ENCODE measurements at regions not wholly inside any gene's neighbourhood (a gene's known extent, or its start where the extent isn't known, plus 50 kb on each side); places are given as distances from the start of the nearest gene placed in this dataset.
"Not testable (repeated sequence)": the region's sequence is repeated elsewhere in the genome, so short reads cannot be mapped to it uniquely, and the experiment has no call there.

DNA sequence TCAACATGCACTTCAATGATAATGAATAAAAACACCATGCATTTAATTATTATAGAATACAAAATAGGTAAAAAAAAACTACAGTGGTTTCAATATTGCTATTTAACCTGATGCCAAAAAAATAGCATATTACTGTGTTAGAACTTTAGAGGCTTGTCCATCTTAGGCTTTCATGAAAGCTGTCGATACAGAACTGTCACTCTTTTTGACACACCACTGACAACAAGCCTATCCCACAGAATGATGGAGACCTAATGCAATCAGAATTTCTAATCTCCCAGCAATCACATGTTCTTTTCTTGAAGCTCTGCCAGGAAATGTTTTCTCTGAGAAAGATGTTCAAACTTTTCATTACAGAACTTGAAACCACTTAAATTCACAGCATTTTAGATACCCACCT lies 490.3 kb upstream of the EPHA6 start:
- DNase-seq: no peak

DNA sequence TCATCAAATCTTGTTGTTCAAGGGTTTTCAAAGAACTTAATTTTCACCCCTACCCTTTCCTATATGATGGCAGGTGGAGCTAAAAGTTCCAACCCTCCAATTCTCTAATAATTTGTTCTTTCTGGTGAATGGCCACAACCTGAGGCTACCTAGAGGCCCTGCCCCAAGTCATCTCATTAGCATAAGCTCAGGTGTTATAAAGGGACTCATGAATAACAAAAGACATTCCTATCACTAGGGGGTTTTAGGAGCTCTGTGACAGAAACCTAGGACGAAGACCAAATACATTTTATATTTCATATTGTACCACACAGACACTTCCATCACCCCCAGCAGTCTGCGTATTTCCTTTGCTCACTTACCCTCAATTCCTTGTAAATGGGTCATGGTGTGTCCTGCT lies 483.6 kb upstream of the EPHA6 start:
- DNase-seq: no peak

GRCh38 chr3:96331341-96331740 lies 483.1 kb upstream of the EPHA6 start:
- DNase-seq: no peak

DNA sequence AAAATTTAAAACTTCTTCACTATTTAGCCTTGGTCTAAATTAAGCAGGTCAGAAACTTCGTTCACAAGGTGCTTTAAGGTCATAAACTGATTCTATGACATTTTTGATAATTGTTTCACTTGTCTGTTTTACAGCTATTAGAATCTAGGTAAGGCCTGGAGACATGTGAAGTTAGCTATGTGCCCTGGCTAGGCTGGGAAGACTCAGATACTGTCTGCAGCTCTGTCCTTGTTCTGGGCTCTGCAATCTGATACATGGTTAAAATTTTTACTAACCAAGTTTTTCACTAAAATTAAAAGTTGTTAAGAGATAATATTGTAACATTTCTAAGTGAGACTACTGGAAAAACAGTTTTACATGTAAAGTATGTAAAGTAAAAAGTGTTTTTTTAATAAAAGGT lies 479.6 kb upstream of the EPHA6 start:
- DNase-seq: no peak

GRCh38 chr3:96347289-96347688 lies 467.1 kb upstream of the EPHA6 start:
- DNase-seq: no peak

GRCh38 chr3:96351598-96351997 lies 462.8 kb upstream of the EPHA6 start:
- not testable (repeated sequence) for DNase-seq

DNA sequence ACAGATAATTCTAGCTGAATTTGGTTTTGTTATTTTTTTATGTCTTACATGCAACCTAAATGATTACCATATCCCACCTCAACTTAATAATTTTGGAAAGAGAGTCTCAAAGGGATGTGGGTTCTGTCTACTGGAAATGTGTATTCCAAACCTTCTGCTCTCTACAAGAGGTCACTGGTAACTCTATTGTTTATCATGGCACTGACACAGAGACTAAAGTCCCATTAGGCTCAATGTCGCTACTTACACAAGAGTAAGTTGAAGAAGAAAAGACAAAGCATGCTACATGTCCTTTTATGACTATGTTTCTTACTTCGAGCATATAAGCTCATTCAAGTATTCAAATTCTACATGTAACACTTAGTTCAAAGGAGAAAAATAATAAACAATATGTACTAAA lies 460.3 kb upstream of the EPHA6 start:
- DNase-seq: no peak

- no peak for DNase-seq
Measured at GRCh38 chr3:96354742-96355141, 459.7 kb upstream of the EPHA6 start.

DNA sequence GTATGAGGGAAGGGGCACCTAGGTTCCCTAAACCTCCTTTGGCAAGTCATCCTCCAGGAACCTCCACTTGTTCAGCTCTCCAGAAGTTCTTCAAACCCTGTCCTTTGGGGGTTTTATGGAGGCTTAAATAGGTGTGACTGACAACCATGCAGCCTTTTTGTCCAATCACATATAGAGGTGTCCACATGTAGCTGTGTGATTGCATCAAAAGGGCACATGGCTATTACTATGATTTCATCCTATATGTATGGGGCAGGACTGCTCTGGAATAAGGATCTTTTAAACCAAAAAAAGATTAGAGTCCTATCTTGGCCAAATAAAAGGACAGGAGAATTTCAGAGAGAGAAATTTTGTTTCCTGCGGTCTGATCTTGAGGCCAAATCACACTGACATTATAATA lies 453.2 kb upstream of the EPHA6 start:
- no peak for DNase-seq

DNA sequence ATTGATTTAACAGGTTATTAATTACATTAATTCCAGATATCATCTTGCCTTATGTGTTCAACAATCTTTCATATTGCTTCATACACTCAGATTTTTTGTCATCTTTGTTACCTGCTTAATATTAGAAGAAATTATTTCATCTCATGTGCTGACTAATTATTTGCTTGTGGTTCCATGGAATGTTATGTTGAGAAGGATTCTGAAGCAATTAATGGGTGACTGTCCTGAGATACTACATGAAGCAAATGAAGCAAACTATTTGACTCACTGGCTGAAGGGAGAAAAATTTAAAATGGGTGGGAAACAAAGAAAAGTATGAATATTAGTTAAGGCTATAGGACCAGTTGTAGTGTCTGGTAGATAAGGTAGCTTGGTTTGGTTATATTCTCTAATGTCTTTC lies 443.8 kb upstream of the EPHA6 start:
- DNase-seq: no peak

GRCh38 chr3:96410006-96410730 lies 404.2 kb upstream of the EPHA6 start:
- DNase-seq: no peak

- no peak for DNase-seq
Measured at GRCh38 chr3:96416549-96417255, 397.7 kb upstream of the EPHA6 start.

- no peak for DNase-seq
Measured at GRCh38 chr3:96428097-96428496, 386.3 kb upstream of the EPHA6 start.

DNA sequence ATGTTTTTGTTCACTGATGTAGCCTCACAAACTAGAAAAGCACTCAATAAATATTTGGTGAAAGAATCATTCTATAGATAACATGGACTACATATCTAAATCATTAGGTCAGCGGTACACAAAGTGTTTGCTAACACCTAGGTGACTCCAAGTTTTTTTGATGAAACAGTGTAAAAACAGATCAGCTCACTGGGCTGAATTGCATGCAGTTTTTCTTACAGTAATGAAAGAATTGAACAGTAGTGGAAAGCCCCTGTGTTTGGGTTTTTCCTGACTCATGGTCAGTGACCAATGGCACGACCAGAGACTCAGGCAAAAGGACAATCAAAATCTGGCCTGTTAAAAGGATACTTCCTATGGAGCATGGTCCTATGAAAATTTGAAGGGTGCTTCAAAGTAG lies 384.3 kb upstream of the EPHA6 start:
- no peak for DNase-seq

DNA sequence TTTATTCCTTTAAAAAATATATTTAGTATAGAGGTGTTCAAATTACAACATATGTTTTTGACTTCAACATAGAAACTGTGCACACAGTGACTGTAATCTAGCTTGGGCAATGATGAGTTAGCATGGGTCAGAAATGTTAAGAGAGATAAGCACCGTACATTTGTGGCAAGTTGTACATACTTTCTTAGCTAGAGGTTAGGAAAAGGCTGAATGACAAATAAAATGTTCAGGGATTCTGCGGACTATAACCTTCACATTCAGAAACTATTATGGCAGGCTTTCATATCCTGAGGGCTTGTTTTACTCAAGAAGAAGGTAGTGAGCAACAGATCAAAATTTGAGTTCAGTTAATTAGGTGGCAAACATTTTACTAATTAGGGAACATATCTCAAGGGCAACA lies 379.7 kb upstream of the EPHA6 start:
- DNase-seq: no peak

DNA sequence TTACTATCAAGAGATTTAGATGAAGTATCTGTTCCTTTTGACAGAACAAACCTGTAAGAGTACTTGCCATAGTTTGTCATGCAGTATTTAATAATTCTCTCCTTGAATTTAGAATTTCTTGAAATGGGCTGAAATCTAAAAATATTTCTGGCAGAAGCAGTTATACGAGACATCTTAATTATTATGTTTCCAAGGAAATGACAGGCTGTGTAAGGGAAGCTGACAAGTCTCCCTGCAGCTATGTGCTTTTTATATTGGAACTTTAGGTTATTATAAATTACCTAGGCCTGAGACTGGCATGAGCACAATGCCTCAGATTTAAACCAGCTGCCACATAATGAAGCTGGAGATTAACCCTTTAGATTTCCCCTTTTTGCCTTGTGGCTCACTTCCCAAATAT lies 365.0 kb upstream of the EPHA6 start:
- DNase-seq: no peak

DNA sequence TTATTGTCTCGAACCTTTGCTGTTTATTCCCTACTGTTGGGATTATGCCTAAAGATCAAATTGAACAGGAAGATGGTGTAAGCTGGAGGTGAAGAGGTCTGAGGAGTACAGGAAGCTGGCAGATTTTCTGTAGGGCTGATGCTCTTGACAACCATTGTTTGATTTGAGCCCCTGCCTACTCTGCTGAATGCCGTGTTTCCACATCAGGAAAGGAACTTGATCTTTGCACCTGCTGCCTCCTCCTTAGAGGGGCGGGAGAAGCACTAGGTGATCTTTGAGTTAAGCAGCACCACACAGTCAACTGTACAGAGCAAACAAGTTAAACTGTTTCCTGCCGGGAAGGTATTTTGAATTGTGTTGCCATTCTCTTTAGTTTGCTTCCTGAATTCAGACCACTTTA lies 364.6 kb upstream of the EPHA6 start:
- peak; percentile 30 for DNase-seq

DNA sequence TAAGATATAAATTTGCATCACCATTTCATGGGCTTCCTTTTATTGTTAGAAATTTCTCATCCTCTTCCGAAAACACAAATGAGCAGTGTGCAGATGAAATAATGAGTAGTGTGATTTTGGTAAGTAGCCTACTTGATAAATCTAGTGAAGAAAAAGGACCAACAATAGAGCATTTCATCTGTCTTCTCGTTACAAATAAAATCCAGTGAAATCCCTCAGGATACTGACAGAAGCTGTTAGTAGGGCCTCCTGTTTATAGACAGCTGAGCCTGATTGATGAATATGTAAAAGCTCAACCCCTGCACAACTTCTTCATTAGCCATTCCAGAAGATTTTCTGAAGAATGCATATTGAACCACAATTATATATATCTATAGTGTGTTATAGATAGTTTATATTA lies 363.7 kb upstream of the EPHA6 start:
- no peak for DNase-seq

DNA sequence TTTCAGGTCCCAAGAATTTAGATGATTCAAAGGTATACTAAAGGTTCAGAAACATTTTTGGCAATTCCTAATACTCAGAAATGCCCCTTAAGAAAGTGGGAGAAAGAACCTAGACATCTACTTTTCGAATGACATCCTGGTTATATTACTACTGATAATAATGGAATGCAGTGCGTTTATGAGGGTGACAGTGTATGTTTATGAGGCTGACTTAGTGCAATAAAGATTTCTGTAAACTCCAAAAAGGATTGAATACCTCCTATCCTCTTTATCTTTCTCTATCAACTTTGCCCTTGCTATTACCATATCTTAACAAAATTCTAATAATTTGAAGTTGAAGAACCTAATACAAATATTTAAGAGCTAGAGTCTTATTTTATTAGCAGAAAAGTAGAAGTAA lies 348.9 kb upstream of the EPHA6 start:
- no peak for DNase-seq

DNA sequence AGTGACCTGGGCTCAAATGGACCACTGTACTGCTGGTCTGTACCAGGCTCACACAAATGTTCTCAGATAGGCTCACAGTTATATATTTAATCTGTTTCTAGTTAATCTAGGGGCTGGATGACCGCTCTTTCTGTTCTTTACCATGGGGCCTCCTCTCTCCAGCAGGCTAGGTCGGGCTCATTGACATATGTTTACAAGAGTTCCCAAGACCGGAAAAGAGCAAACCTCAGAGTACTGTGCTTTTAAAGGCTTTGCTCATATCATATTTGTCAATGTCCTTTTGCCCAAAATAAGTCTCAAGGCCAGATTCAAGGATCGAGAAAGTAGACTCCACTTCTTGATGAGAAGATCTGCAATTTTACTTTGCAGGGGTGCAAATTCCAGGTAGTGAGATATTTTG lies 348.0 kb upstream of the EPHA6 start:
- no peak for DNase-seq

GRCh38 chr3:96467639-96468038 lies 346.8 kb upstream of the EPHA6 start:
- DNase-seq: no peak

GRCh38 chr3:96478496-96478895 lies 335.9 kb upstream of the EPHA6 start:
- no peak for DNase-seq

GRCh38 chr3:96480881-96481280 lies 333.5 kb upstream of the EPHA6 start:
- DNase-seq: no peak

DNA sequence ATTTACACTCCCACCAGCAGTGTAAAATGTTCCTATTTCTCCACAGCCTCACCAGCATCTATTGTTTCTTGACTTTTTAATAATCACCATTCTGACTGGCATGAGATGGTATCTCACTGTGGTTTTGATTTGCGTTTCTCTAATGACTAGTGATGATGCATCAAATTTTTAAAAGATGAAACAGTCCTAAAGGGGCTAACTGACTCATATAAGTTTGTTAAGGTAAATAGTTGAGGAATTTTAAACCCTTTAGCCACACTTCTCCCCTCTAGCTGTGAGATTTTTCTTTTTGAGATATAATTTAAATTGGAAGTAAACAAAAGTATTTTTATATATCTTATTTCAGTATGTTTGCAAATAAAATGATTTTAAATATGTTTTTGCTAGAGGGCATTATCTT lies 331.2 kb upstream of the EPHA6 start:
- not testable (repeated sequence) for DNase-seq

Measured in skin of body (tissue), 1 donor.